K562 (cell line): ENCODE measurements at regions not wholly inside any gene's neighbourhood (a gene's known extent, or its start where the extent isn't known, plus 50 kb on each side); places are given as distances from the start of the nearest gene placed in this dataset.

ENCODE experiments used
- ATAC-seq: fragments of 200-7000 bp; cut with Tn5 transposase; 3 replicates; pipeline ENCODE4 v1.9.1; 2020; ENCODE audit warnings: moderate library complexity
- BruUV-seq: library from RNA; stranded (reverse); fragments of 400-500 nt; replicated peaks from 2 replicates; lab custom pipeline; 2021; lab: Mats Ljungman, UMichigan
- CTCF ChIA-PET: fragments of 300-600 bp; formaldehyde crosslinking; extraction: SDS; loops from one replicate; lab custom pipeline; 2021; ENCODE audit warnings: low intra/inter-chr PET ratio; lab: Yijun Ruan, JAX
- POLR2A ChIA-PET: fragments of 300-600, 350-650 bp; sonication (Branson Sonifier 250); formaldehyde crosslinking; extraction: SDS; loops from one replicate; lab custom pipeline; 2021; ENCODE audit warnings: antibody characterized with exemption, inconsistent platforms; lab: Yijun Ruan, JAX
- DNase-seq, 4 experiments: peaks; one replicate each; pipeline versions ENCODE4 v3.0.0 to v3.0.0-alpha.2; 2011 to 2018; ENCODE audit warnings: low spot score in 3 of 4, mixed read lengths in 3 of 4; ENCODE audit errors: extremely low read depth in 1 of 4
- FAIRE-seq: peaks from 2 replicates; lab custom pipeline; 2011; peaks lifted over from hg19 to GRCh38; lab: Jason Lieb, UNC
- H2AFZ ChIP-seq: 2 replicates; pipeline ENCODE4 v1.6.0; 2011; ENCODE audit warnings: low read depth, low read length, control low read depth, inconsistent platforms
- H3K27ac ChIP-seq: fragments of 200-600 bp; 3 replicates; pipeline ENCODE4 v1.8.0; 2011; ENCODE audit warnings: low read depth, mild to moderate bottlenecking, control low read depth, inconsistent platforms, low read length, moderate library complexity, mixed read lengths; ENCODE audit errors: extremely low read depth
- H3K27me3 ChIP-seq, 2 experiments: fragments of 300-600 bp in 1 of 2; 2 replicates in 1 of 2; 3 replicates in 1 of 2; pipeline versions ENCODE4 v1.6.0 to v1.8.0; 2011; ENCODE audit warnings: inconsistent platforms in 2 of 2, low read length in 2 of 2, mild to moderate bottlenecking in 1 of 2, mixed read lengths in 1 of 2, moderate library complexity in 1 of 2; ENCODE audit not compliant: control insufficient read depth in 2 of 2, insufficient read depth in 2 of 2
- H3K36me3 ChIP-seq: fragments of 300-600 bp; 3 replicates; pipeline ENCODE4 v1.8.0; 2011; ENCODE audit warnings: mild to moderate bottlenecking, low read length, inconsistent platforms; ENCODE audit not compliant: control insufficient read depth, insufficient read depth
- H3K4me1 ChIP-seq, 2 experiments: fragments of 200-600 bp in 1 of 2; replicated peaks in 1 of 2; 2 replicates in 1 of 2; 3 replicates in 1 of 2; pipeline versions ENCODE4 v1.5.1 to v1.8.0; 2011; ENCODE audit warnings: inconsistent platforms in 2 of 2, low read length in 2 of 2, mild to moderate bottlenecking in 1 of 2, mixed read lengths in 1 of 2, moderate library complexity in 1 of 2; ENCODE audit not compliant: control insufficient read depth in 2 of 2, insufficient read depth in 2 of 2
- H3K4me2 ChIP-seq: 2 replicates; pipeline ENCODE4 v1.6.1; 2011; ENCODE audit warnings: low read length, control low read depth, inconsistent platforms, mixed read lengths; ENCODE audit not compliant: insufficient read depth
- H3K4me3 ChIP-seq: fragments of 200-600 bp; sonication (generic), shearing (Covaris generic); 2 replicates; pipeline ENCODE4 v1.5.1; 2016; ENCODE audit warnings: control low read depth, inconsistent platforms
- H3K79me2 ChIP-seq: fragments of 200-600 bp; 3 replicates; pipeline ENCODE4 v1.8.0; 2011; ENCODE audit warnings: low read length, inconsistent platforms; ENCODE audit not compliant: control insufficient read depth, insufficient read depth
- H3K9ac ChIP-seq, 2 experiments: 2 replicates each; pipeline versions ENCODE4 v1.6.0 to v1.6.1; 2011; ENCODE audit warnings: low read depth in 2 of 2, low read length in 2 of 2, control low read depth in 1 of 2, inconsistent platforms in 1 of 2, mild to moderate bottlenecking in 1 of 2, mixed read lengths in 1 of 2; ENCODE audit not compliant: insufficient read depth in 1 of 2
- H3K9me1 ChIP-seq: one replicate; pipeline ENCODE4 v1.6.0; 2011; ENCODE audit warnings: inconsistent platforms, mild to moderate bottlenecking, low read length, moderate library complexity; ENCODE audit not compliant: control insufficient read depth, insufficient read depth
- H3K9me3 ChIP-seq: replicated peaks from 2 replicates; pipeline ENCODE4 v1.5.1; 2011; ENCODE audit warnings: low read depth, low read length, inconsistent platforms; ENCODE audit not compliant: control insufficient read depth, insufficient read depth
- H4K20me1 ChIP-seq: replicated peaks from 2 replicates; pipeline ENCODE4 v1.6.1; 2011; ENCODE audit warnings: low read length, inconsistent platforms, mixed read lengths; ENCODE audit not compliant: control insufficient read depth, insufficient read depth
- C11orf30 ChIP-seq: fragments of 450-650 bp; IDR thresholded peaks from 2 replicates; pipeline ENCODE4 v1.6.1; 2016; ENCODE audit warnings: low read depth, mild to moderate bottlenecking
- MAFF ChIP-seq: IDR thresholded peaks from 2 replicates; pipeline ENCODE4 v1.6.1; 2012; ENCODE audit warnings: low read length, improper control_type of control experiment
- MAFG ChIP-seq: fragments of 450-650 bp; conservative IDR thresholded peaks from 2 replicates; pipeline ENCODE4 v1.6.1; 2016; ENCODE audit warnings: missing genetic modification characterization, missing compliant biosample characterization
- MAFK ChIP-seq: IDR thresholded peaks from 2 replicates; pipeline ENCODE4 v1.6.1; 2011; ENCODE audit warnings: low read length, improper control_type of control experiment
- TAF9B ChIP-seq: fragments of 450-650 bp; IDR thresholded peaks from 2 replicates; pipeline ENCODE4 v1.6.1; 2018; ENCODE audit warnings: mild to moderate bottlenecking; ENCODE audit not compliant: partially characterized antibody
- TBL1XR1 ChIP-seq, 2 experiments: IDR thresholded peaks; 2 replicates each; pipeline ENCODE4 v1.6.1; 2012; ENCODE audit warnings: improper control_type of control experiment in 2 of 2, low read length in 2 of 2, mild to moderate bottlenecking in 1 of 2
- ZNF316 ChIP-seq: fragments of 450-650 bp; IDR thresholded peaks from 2 replicates; pipeline ENCODE4 v1.6.1; 2016
- ZNF354B ChIP-seq: fragments of 250-450 bp; sonication (Bioruptor Pico); IDR thresholded peaks from 2 replicates; pipeline ENCODE4 v1.4.0; 2020
- in situ Hi-C: fragments of 300-500 bp; cut with MboI; formaldehyde crosslinking; loops from 4 replicates; pipeline ENCODE4 v1.15.0; 2018; ENCODE audit warnings: inconsistent platforms, mixed read lengths
- intact Hi-C: fragments of 100-400 bp; cut with micrococcal nuclease; formaldehyde crosslinking; loops from 2 replicates; pipeline ENCODE4 v1.14.2; 2022
- TF ChIP-seq, protein P1 (sequence below): fragments of 250-450 bp; sonication (Bioruptor Pico); IDR thresholded peaks from 2 replicates; pipeline ENCODE4 v1.6.1; 2021; ENCODE audit warnings: mild to moderate bottlenecking
- TF ChIP-seq, protein P2 (sequence below): fragments of 450-650 bp; formaldehyde crosslinking; IDR thresholded peaks from 2 replicates; pipeline ENCODE4 v1.4.0; 2022; ENCODE audit warnings: missing genetic modification characterization

DNA sequence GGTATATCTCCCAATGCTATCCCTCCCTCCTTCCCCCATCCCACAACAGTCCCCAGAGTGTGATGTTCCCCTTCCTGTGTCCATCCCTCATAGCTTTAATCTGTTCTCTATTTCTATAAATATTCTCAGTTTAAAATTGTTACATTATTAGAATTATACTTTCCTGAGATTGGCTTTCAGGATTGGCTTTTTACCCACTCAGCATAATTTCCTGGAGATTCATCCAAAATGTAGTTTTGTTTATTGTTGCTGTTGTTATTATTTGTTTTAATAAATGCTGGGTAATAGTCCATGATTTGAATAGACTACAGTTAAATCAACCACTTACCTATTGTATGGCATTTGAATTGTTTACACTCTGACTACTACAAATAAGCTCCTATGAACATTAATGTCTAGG, 936.4 kb downstream of the FAT4 start:
- H3K4me2 ChIP-seq = no peak overlapping the region
- BruUV-seq = no TSS peak
- ATAC-seq (no peak), DNase-seq (no peak), FAIRE-seq (no peak)
- no peaks in the 10 kb centered on the region for H4K20me1 ChIP-seq
- H3K27me3 ChIP-seq = peaks cover 0 to 3% of the 10 kb centered on the region in 2 experiments; a peak in 1 of 5 replicates
- CTCF ChIA-PET = no interaction called here
- no peak overlapping the region for H3K27ac ChIP-seq
- TF ChIP-seq MAFK (peak; percentile 52), ZNF316 (peak; percentile 74), C11orf30 (peak; percentile 42; the same call in 1 of the 2 replicates), MAFF (peak; percentile 58), ZNF354B (CRISPR knock-in tag) (no peak), TBL1XR1 (IDR thresholded peaks at IDR 0.05; ENCODE audit: low read length in 2 of 2) (no peak), TAF9B (no peak), MAFG (tag) (peak; percentile 44; the same call in 1 of the 2 replicates)
- TF ChIP-seq, protein P1, sequence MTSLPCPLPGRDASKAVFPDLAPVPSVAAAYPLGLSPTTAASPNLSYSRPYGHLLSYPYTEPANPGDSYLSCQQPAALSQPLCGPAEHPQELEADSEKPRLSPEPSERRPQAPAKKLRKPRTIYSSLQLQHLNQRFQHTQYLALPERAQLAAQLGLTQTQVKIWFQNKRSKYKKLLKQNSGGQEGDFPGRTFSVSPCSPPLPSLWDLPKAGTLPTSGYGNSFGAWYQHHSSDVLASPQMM (CRISPR knock-in tag) = no peak
- TF ChIP-seq, protein P2, sequence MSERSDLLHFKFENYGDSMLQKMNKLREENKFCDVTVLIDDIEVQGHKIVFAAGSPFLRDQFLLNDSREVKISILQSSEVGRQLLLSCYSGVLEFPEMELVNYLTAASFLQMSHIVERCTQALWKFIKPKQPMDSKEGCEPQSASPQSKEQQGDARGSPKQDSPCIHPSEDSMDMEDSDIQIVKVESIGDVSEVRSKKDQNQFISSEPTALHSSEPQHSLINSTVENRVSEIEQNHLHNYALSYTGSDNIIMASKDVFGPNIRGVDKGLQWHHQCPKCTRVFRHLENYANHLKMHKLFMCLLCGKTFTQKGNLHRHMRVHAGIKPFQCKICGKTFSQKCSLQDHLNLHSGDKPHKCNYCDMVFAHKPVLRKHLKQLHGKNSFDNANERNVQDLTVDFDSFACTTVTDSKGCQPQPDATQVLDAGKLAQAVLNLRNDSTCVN = no peak
- no peaks in the 10 kb centered on the region for H3K9me1 ChIP-seq
- POLR2A ChIA-PET = no interaction called here
- H3K9ac ChIP-seq = no peak overlapping the region
- no peaks in the 10 kb centered on the region for H3K79me2 ChIP-seq
- no peaks in the 10 kb centered on the region for H3K36me3 ChIP-seq
- H3K9me3 ChIP-seq = no peaks in the 10 kb centered on the region
- in situ Hi-C loops (no loop called here), intact Hi-C loops (no loop called here)
- no peak overlapping the region for H3K4me3 ChIP-seq
- no peaks in the 10 kb centered on the region for H3K4me1 ChIP-seq
- no peak overlapping the region for H2AFZ ChIP-seq
